NCI-H69 (cell line): ENCODE measurements at regions not wholly inside any gene's neighbourhood (a gene's known extent, or its start where the extent isn't known, plus 50 kb on each side); places are given as distances from the start of the nearest gene placed in this dataset.
"Not testable (repeated sequence)": the region's sequence is repeated elsewhere in the genome, so short reads cannot be mapped to it uniquely, and the experiment has no call there.

Experiments used
- DNase-seq: peaks from one replicate; lab custom pipeline; 2025; lab: John Stamatoyannopoulos, UW

DNA sequence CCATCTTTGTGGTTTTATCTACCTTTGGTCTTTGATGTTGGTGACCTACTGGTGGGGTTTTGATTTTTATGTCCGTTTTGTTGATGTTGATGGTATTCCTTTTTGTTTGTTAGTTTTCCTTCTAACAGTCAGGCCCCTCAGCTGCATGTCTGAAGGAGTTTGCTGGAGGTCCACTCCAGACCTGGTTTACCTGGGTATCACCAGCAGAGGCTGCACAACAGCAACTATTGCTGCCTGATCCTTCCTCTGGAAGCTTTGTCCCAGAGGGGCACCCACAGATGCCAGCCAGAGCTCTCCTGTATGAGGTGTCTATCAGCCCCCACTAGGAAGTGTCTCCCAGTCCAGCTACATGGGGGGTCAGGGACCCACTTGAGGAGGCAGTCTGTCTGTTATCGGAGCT, 199.3 kb upstream of the WDFY3 start:
- no peak for DNase-seq

GRCh38 chr4:85166318-85166717, 199.8 kb upstream of the WDFY3 start:
- DNase-seq, result no peak

- DNase-seq, result no peak
Observed at GRCh38 chr4:85168234-85168834, 201.8 kb upstream of the WDFY3 start.

GRCh38 chr4:85170241-85170640, 203.8 kb upstream of the WDFY3 start:
- DNase-seq, result no peak

DNA sequence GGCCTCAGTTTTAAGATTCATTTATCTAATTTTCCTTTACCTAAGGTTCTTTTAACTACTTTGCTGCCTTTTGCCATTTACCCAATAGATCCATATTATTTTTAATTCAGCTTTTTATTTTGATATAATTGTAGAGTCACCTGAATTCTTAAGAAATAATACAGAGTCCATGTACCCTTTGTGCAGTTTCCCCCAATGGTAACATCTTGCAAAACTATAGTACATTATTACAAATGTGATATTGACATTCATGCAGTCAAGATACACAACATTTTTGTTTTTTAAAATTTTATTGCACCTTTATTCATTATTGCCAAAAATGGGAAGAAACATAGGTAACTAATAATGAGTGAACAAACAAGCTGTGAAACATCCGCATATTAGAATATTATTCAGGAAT, 208.7 kb upstream of the WDFY3 start:
- no peak for DNase-seq

DNA sequence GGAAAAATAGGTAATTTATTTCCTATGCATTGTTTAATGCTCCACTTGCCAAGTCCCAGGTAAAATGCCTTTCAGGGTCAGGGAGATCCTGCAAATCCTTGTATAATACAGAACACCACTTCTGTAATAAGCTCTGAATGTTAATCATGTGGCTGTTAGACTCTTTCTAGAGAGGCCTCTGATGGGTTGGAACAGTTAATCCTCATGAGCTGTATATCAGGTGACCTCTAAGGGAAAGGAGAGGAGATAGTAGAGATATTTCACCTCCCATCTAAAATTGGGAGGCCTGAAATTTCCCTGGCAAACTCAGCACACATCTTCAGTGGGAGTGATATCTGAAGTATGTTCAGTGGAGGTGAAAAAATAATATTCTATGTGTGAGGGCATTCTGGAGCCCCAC, 210.6 kb upstream of the WDFY3 start:
- DNase-seq, result no peak

DNA sequence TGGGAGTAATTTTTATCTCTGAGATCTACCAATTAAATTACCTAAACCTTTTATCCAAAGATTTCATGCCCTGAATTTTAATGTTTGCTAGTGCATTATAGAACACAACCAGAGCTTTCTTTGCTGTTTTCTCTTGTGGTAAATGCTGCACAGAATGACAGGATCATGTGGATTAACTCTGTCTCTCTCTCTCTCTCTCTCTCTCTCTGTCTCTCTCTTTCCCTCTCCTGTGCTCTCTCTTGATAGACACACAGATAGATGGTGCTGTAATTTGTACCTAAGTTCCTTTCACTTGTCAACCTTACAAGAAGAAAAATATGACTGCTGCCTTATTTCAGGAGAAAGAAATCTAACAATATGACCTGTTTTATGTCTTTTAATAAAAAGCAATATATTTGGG, 211.2 kb upstream of the WDFY3 start:
- no peak for DNase-seq

- DNase-seq, result no peak
Observed at GRCh38 chr4:85180533-85180932, 214.0 kb upstream of the WDFY3 start.

DNA sequence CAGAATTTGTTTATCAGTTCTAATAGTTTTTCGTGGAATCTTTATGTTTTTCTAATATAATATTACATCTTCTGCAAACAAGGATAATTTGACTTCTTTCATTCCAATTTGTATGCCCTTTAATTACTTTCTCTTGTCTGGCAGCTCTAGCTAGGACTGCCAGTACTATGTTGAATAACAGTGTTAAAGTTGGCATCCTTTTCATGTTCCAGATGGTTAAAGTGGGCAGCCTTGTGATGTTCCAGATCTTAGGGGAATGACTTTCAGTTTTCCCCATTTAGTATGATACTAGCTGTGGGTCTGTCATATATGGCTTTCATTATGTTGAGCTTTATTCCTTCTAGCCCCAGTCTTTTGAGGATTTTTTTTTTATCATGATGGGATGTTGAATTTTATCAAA, 220.6 kb upstream of the WDFY3 start:
- DNase-seq, result no peak

GRCh38 chr4:85196015-85196414, 229.5 kb upstream of the WDFY3 start:
- peak; percentile 0 for DNase-seq

DNA sequence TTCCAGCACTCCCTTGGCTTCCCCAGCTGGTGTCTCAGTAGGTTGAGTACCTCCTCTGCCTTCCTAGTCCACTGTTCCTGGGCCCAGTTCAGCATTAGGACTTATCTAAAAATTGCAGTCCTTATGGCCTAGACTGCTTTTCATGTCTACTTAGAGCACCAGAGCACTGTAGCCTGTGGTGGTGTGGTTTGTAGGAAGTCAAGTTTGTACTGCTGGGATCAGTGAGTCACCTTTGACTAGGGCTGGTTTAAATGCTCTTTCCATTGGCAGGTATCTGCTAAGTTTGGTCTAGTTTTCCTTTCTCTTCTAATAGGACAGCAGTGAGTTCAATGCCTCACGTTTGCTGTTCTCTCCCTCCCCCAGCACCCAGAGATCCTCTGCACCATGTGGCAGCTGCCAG, 233.6 kb upstream of the WDFY3 start:
- DNase-seq, result no peak

DNA sequence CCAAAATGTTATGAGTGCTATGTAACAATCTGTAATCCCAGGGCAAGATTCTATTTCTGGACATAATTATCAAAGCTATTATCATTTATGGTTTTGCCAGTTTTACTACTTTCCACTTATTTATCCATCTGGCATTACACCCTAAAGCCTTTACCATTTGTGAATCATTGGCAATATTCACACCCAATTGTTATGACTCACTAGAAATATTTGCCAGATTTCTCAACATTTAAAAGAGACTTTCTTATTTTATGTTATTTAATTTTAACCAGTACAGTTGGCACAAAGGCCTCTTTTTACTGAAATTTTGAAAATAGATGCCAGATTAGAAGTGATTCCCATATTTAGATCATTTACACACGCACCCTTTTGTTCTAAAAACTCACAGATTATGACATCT, 242.7 kb upstream of the WDFY3 start:
- DNase-seq, result no peak

DNA sequence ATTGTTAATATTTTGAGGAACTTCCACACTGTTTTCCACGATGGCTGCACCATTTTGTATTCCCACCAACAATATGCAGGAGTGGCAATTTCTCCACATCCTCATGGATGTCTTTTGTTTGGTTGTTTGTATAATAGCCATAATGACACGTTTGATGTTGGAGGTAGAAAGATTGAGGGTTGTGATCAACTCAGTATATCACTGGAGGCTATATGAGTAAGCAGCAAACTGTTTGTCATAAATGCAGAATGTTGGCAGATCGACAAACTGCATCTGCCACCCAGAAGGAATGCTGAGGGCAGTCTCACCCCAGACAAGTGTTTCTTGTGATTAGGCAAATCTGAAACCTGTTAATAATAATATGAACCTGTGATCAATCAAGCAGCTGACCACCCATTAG, 243.9 kb upstream of the WDFY3 start:
- DNase-seq, result peak; percentile 21

GRCh38 chr4:85216571-85216970, 250.1 kb upstream of the WDFY3 start:
- not testable (repeated sequence) for DNase-seq

GRCh38 chr4:85218756-85219155, 252.3 kb upstream of the WDFY3 start:
- no peak for DNase-seq

DNA sequence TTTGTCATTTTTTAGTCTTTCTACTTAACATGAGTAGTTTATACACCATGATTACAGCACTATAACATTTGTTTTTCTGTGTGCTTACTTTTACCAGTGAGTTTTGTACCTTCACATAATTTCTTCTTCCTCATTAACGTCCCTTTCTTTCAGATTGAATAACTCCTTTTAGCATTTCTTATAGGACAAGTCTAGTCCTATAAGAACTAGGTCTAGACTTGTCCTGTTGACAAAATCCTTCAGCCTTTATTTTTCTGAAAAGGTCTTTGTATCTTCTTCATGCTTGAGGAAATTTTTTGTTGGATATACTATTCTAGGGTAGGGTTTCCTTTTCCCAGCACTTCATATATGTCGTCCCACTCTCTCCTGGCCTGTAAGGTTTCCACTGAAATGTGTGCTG, 253.3 kb upstream of the ARHGAP24 start:
- no peak for DNase-seq

- DNase-seq, result no peak
Observed at GRCh38 chr4:85222561-85222960, 252.4 kb upstream of the ARHGAP24 start.

- DNase-seq, result no peak
Observed at GRCh38 chr4:85228264-85228663, 246.7 kb upstream of the ARHGAP24 start.

GRCh38 chr4:85233516-85233915, 241.4 kb upstream of the ARHGAP24 start:
- no peak for DNase-seq

DNA sequence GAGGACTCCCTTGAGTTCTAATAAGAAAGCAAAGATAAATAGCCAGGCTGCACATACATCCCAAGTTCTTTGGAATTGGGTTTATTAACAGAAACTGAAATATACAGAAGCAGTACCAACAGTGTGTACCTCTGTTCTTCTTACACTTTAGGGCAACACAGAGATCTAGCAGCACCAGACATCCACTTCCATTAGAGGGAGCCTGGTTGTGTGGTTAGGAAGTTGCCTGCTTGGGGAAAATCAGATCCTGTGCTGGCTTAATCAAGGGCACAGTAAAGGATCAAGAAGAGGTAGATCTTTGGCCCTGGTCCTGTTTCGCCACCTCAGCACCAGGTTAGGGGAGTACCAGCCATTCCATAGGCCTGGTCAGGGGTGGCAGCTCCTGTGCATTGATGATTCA, 231.1 kb upstream of the ARHGAP24 start:
- DNase-seq, result no peak

DNA sequence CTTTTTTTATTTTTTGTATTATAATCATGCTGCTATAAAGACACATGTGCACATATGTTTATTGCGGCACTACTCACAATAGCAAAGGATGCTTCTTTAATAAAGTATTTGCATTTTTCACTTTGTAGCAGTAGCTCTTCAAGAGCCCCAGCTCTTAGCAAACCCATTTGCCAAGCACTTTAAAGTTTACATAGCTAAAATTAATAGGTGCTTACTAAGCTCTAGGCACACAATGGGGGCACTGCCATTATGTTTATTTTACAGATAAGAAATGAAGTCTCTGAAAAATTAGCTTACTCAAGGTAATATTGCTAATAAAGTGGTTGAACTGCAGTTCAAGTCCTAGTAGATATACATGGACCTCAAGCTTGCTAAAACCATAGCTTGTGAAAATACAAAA, 230.3 kb upstream of the ARHGAP24 start:
- no peak for DNase-seq

DNA sequence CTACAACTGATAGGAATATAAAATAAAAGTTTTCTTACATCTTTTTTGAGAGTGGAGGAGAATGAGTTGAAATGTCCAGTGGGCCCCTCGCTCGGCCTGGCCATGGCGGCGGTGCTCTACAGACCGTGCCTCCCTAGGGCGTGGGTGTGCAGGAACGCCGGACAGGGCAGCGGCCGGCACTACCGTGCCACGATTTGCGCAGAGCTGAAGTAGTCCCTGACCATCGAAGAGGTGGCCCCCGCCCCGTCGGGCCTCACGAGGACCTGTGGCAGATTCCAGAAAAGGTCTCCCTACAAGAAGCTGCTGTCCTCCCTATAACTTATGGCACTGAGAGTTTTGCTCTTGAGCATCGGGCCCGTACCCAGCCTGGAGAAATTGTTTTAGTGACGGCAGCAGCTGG, 228.9 kb upstream of the ARHGAP24 start:
- no peak for DNase-seq

DNA sequence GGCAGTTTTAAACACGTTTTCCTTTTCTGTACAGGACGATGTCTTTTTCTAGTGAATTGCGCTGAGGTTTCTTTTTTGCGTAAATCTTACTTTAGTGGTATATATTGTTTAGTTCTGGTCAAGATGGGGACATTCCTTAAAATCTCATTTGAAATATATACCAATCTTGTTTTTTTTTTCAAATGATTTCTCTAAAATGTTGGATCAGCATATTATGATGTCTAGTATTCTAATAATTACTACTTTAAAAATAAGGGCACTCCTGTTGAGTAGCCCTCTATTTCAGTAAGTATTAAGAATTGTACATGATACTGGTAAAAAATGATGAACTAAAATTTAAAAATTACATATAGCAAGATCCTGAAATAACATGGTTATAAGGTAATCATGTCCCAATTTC, 224.1 kb upstream of the ARHGAP24 start:
- DNase-seq, result no peak

GRCh38 chr4:85257817-85258370, 217.1 kb upstream of the ARHGAP24 start:
- no peak for DNase-seq

DNA sequence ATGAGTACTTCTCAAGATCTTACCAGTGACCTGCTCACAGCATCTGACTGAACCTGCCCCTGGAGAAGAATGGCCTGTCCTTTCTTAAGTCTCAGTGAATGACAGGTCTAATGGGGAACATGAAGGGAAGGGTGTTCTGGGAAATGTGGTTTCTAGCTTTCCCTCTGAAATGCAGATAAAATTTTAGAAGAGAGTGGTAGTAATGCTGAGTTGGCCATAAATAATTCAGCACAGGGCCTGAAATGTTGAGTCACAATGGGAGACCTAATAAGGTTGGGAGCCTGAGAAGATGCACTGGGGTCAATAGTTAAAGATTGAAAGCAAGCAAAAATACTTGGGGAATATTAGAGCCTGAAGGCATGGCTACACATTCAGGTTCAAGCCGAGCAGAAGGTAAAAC, 214.9 kb upstream of the ARHGAP24 start:
- no peak for DNase-seq
